GM12878 (cell line): ENCODE measurements at regions not wholly inside any gene's neighbourhood (a gene's known extent, or its start where the extent isn't known, plus 50 kb on each side); places are given as distances from the start of the nearest gene placed in this dataset.

ENCODE experiments used
- ATAC-seq: fragments of 200-7000 bp; cut with Tn5 transposase; 3 replicates; pipeline ENCODE4 v1.9.1; 2020; ENCODE audit warnings: mild to moderate bottlenecking, moderate library complexity
- BruUV-seq: library from RNA; stranded (reverse); fragments of 400-500 nt; replicated peaks from 2 replicates; lab custom pipeline; 2021; lab: Mats Ljungman, UMichigan
- CTCF ChIA-PET: fragments of 300-600 bp; sonication (Branson Sonifier 250); formaldehyde crosslinking; extraction: SDS; loops from one replicate; lab custom pipeline; 2021; ENCODE audit warnings: inconsistent platforms; lab: Yijun Ruan, JAX
- POLR2A ChIA-PET: fragments of 350-600 bp; formaldehyde crosslinking; extraction: SDS; loops from one replicate; lab custom pipeline; 2021; ENCODE audit warnings: inconsistent platforms; lab: Charles Lee
- RAD21 ChIA-PET: fragments of 300-600 bp; sonication (Branson Sonifier 250); formaldehyde crosslinking; loops from one replicate; lab custom pipeline; 2023; ENCODE audit warnings: antibody characterized with exemption; ENCODE audit not compliant: unreplicated experiment; lab: Charles Lee
- SMC1A ChIA-PET: fragments of 300-600 bp; sonication (Branson Sonifier 250); formaldehyde crosslinking; loops from one replicate; lab custom pipeline; 2023; ENCODE audit not compliant: unreplicated experiment, uncharacterized antibody; lab: Charles Lee
- DNase-seq: peaks from one replicate; pipeline ENCODE4 v3.0.0-alpha.2; 2011; ENCODE audit warnings: low read depth, low spot score
- FAIRE-seq: peaks from 3 replicates; lab custom pipeline; 2011; peaks lifted over from hg19 to GRCh38; lab: Jason Lieb, UNC
- H2AFZ ChIP-seq: 2 replicates; pipeline ENCODE4 v1.6.0; 2011; ENCODE audit warnings: low read depth, low read length, control low read depth; ENCODE audit not compliant: control insufficient read depth
- H3K27ac ChIP-seq: 2 replicates; pipeline ENCODE4 v1.5.1; 2011; ENCODE audit warnings: control low read depth; ENCODE audit not compliant: control insufficient read depth, insufficient read depth
- H3K27me3 ChIP-seq, 2 experiments: replicated peaks in 1 of 2; 2 replicates each; pipeline versions ENCODE4 v1.6.0 to v1.6.1; 2011; ENCODE audit warnings: low read length in 1 of 2; ENCODE audit not compliant: control insufficient read depth in 2 of 2, insufficient read depth in 2 of 2
- H3K36me3 ChIP-seq, 2 experiments: 2 replicates each; pipeline ENCODE4 v1.5.1; 2011; ENCODE audit warnings: low read length in 1 of 2; ENCODE audit not compliant: control insufficient read depth in 2 of 2, insufficient read depth in 2 of 2
- H3K4me1 ChIP-seq: 2 replicates; pipeline ENCODE4 v1.6.1; 2011; ENCODE audit warnings: mild to moderate bottlenecking, low read length, moderate library complexity, mixed read lengths; ENCODE audit not compliant: control insufficient read depth, insufficient read depth
- H3K4me2 ChIP-seq: 2 replicates; pipeline ENCODE4 v1.6.0; 2011; ENCODE audit warnings: control low read depth; ENCODE audit not compliant: control insufficient read depth, insufficient read depth
- H3K4me3 ChIP-seq: fragments of 200-600 bp; sonication (generic); 2 replicates; pipeline ENCODE4 v1.5.1; 2016
- H3K79me2 ChIP-seq: 2 replicates; pipeline ENCODE4 v1.6.0; 2011; ENCODE audit warnings: low read length; ENCODE audit not compliant: control insufficient read depth, insufficient read depth
- H3K9ac ChIP-seq: 2 replicates; pipeline ENCODE4 v1.8.0; 2011; ENCODE audit warnings: low read length, control low read depth, mixed read lengths; ENCODE audit not compliant: control insufficient read depth, insufficient read depth
- H3K9me3 ChIP-seq: replicated peaks from 3 replicates; pipeline ENCODE4 v1.5.1; 2011; ENCODE audit warnings: mild to moderate bottlenecking, low read length; ENCODE audit not compliant: control insufficient read depth, insufficient read depth
- H4K20me1 ChIP-seq: 2 replicates; pipeline ENCODE4 v1.6.0; 2011; ENCODE audit not compliant: control insufficient read depth, insufficient read depth
- BACH1 ChIP-seq: fragments of 450-650 bp; IDR thresholded peaks from 2 replicates; pipeline ENCODE4 v1.6.1; 2017; ENCODE audit warnings: mild to moderate bottlenecking, borderline replicate concordance
- BCL11A ChIP-seq: IDR thresholded peaks from 2 replicates; pipeline ENCODE4 v1.6.1; 2011; ENCODE audit warnings: low read depth, low read length
- IKZF1 ChIP-seq: fragments of 450-650 bp; conservative IDR thresholded peaks from 2 replicates; pipeline ENCODE4 v1.6.1; 2017; ENCODE audit warnings: antibody characterized with exemption, mild to moderate bottlenecking
- MTA3 ChIP-seq: IDR thresholded peaks from 2 replicates; pipeline ENCODE4 v1.6.1; 2012; ENCODE audit warnings: low read length, inconsistent platforms, borderline replicate concordance
- NR2F1 ChIP-seq: fragments of 450-650 bp; conservative IDR thresholded peaks from 2 replicates; pipeline ENCODE4 v1.6.1; 2017; ENCODE audit warnings: mild to moderate bottlenecking
- NRF1 ChIP-seq: conservative IDR thresholded peaks from 2 replicates; pipeline ENCODE4 v1.6.1; 2011; ENCODE audit warnings: mild to moderate bottlenecking, low read depth, low read length, improper control_type of control experiment
- SMC3 ChIP-seq: IDR thresholded peaks from 2 replicates; pipeline ENCODE4 v1.6.1; 2011; ENCODE audit warnings: low read length, improper control_type of control experiment, borderline replicate concordance
- SP1 ChIP-seq: IDR thresholded peaks from one replicate; pipeline ENCODE4 v1.6.1; 2011; ENCODE audit warnings: low read depth, low read length
- STAT3 ChIP-seq: IDR thresholded peaks from 2 replicates; pipeline ENCODE4 v1.6.1; 2011; ENCODE audit warnings: low read depth, low read length, improper control_type of control experiment
- WRNIP1 ChIP-seq: IDR thresholded peaks from 2 replicates; pipeline ENCODE4 v1.6.1; 2011; ENCODE audit warnings: low read depth, low read length, improper control_type of control experiment, borderline replicate concordance
- ZNF207 ChIP-seq: fragments of 450-650 bp; IDR thresholded peaks from 2 replicates; pipeline ENCODE4 v1.6.1; 2014; ENCODE audit warnings: antibody characterized with exemption, mild to moderate bottlenecking, borderline replicate concordance
- ZSCAN29 ChIP-seq: fragments of 450-650 bp; IDR thresholded peaks from 2 replicates; pipeline ENCODE4 v1.6.1; 2017; ENCODE audit warnings: mild to moderate bottlenecking, moderate library complexity
- WGBS: methylation state at CpG from one replicate; pipeline ENCODE4 v1.1.6; 2016; ENCODE audit warnings: low lambda C conversion rate; ENCODE audit not compliant: insufficient replicate concordance, insufficient coverage; ENCODE audit errors: missing lambda C conversion rate; 5-methylcytosine and 5-hydroxymethylcytosine counted together
- in situ Hi-C: fragments of 300-500 bp; cut with MboI; formaldehyde crosslinking; loops from 9 replicates; pipeline ENCODE4 v1.14.3; 2018; ENCODE audit warnings: mixed read lengths
- intact Hi-C: fragments of 100-400 bp; cut with micrococcal nuclease; formaldehyde crosslinking; loops from one replicate; pipeline ENCODE4 v1.14.2; 2022; ENCODE audit not compliant: unreplicated experiment
- TF ChIP-seq, protein P1 (sequence below): fragments of 450-650 bp; IDR thresholded peaks from 2 replicates; pipeline ENCODE4 v1.6.1; 2017; ENCODE audit warnings: mild to moderate bottlenecking, low read depth, inconsistent platforms; ENCODE audit not compliant: poor library complexity, severe bottlenecking
- TF ChIP-seq, protein P2 (sequence below): fragments of 450-650 bp; IDR thresholded peaks from 2 replicates; pipeline ENCODE4 v1.6.1; 2017; ENCODE audit warnings: mild to moderate bottlenecking
- TF ChIP-seq, protein P3 (sequence below): IDR thresholded peaks from 2 replicates; pipeline ENCODE4 v1.6.1; 2012; ENCODE audit warnings: low read depth, low read length, improper control_type of control experiment
- TF ChIP-seq, protein P4 (sequence below): fragments of 150-350 bp; IDR thresholded peaks from 2 replicates; pipeline ENCODE4 v1.6.1; 2014; ENCODE audit warnings: mild to moderate bottlenecking, low read depth, low read length

DNA sequence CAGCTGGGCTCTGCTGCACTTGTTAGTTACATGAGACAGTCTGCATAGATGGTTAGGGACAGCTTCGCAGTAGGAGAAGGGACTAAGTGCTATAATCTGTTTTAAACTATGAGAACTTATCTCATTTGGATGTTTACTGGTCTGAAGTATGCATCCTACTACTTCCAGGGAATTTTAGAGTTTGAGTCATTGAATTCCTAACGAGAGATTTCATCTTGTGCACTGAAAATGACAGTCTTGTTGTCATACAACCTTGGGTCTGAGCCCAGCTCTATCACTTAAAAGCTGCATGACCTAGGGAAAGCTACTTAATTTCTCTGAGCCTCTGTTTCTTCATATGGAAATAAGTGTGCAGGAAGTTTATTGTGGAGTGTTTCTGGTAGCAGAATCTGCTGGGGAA, 78.4 kb downstream of the TRIM43 start (continued):
- TF ChIP-seq, protein P1, sequence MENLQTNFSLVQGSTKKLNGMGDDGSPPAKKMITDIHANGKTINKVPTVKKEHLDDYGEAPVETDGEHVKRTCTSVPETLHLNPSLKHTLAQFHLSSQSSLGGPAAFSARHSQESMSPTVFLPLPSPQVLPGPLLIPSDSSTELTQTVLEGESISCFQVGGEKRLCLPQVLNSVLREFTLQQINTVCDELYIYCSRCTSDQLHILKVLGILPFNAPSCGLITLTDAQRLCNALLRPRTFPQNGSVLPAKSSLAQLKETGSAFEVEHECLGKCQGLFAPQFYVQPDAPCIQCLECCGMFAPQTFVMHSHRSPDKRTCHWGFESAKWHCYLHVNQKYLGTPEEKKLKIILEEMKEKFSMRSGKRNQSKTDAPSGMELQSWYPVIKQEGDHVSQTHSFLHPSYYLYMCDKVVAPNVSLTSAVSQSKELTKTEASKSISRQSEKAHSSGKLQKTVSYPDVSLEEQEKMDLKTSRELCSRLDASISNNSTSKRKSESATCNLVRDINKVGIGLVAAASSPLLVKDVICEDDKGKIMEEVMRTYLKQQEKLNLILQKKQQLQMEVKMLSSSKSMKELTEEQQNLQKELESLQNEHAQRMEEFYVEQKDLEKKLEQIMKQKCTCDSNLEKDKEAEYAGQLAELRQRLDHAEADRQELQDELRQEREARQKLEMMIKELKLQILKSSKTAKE, result no peak
- no peak for TF ChIP-seq BACH1

DNA sequence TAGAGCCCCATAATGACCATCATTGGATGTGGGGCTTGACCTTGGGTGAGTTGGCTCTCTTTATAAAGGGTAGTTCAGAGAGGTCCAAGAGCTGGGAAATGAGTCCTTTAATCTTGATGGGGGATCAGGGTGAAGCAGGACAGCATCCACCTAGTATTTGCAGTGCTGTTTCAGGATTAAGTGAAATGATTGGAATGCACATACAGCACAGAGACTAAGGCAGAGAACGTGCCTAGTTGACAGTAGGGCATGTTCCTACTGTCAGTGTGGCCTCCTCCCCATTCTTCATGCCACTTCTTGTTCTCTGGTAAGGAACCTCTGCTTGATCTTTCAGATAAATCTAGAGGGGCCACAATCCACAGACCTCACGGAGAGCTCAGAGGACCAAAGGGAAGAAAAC, 78.9 kb downstream of the TRIM43 start:
- no peak for FAIRE-seq
- Histone ChIP-seq H2AFZ (no peak overlapping the region), H4K20me1 (no peaks in the 10 kb centered on the region), H3K79me2 (no peaks in the 10 kb centered on the region), H3K4me2 (no peak overlapping the region), H3K27me3 (peaks cover 0 to 2% of the 10 kb centered on the region in 2 experiments; a peak in 2 of 4 replicates), H3K4me1 (no peaks in the 10 kb centered on the region), H3K27ac (no peak overlapping the region), H3K9ac (no peak overlapping the region), H3K9me3 (no peaks in the 10 kb centered on the region), H3K36me3 (no peaks in the 10 kb centered on the region), H3K4me3 (no peak overlapping the region)
- intact Hi-C loops (no loop called here), in situ Hi-C loops (no loop called here)
- ChIA-PET SMC1A (no interaction called here), CTCF (no interaction called here), POLR2A (no interaction called here), RAD21 (no interaction called here)
- WGBS, result 12% methylated on average over 2 of the region's 2 CpGs
- TF ChIP-seq, protein P2, sequence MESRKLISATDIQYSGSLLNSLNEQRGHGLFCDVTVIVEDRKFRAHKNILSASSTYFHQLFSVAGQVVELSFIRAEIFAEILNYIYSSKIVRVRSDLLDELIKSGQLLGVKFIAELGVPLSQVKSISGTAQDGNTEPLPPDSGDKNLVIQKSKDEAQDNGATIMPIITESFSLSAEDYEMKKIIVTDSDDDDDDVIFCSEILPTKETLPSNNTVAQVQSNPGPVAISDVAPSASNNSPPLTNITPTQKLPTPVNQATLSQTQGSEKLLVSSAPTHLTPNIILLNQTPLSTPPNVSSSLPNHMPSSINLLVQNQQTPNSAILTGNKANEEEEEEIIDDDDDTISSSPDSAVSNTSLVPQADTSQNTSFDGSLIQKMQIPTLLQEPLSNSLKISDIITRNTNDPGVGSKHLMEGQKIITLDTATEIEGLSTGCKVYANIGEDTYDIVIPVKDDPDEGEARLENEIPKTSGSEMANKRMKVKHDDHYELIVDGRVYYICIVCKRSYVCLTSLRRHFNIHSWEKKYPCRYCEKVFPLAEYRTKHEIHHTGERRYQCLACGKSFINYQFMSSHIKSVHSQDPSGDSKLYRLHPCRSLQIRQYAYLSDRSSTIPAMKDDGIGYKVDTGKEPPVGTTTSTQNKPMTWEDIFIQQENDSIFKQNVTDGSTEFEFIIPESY, result no peak
- no peak for TF ChIP-seq ZSCAN29
- TF ChIP-seq WRNIP1, result no peak
- no peak for TF ChIP-seq NRF1
- no peak for TF ChIP-seq MTA3
- TF ChIP-seq, protein P3, sequence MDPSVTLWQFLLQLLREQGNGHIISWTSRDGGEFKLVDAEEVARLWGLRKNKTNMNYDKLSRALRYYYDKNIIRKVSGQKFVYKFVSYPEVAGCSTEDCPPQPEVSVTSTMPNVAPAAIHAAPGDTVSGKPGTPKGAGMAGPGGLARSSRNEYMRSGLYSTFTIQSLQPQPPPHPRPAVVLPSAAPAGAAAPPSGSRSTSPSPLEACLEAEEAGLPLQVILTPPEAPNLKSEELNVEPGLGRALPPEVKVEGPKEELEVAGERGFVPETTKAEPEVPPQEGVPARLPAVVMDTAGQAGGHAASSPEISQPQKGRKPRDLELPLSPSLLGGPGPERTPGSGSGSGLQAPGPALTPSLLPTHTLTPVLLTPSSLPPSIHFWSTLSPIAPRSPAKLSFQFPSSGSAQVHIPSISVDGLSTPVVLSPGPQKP, result no peak
- no peak for TF ChIP-seq SP1
- no peak for TF ChIP-seq ZNF207
- TF ChIP-seq BCL11A, result no peak
- TF ChIP-seq IKZF1, result no peak
- no peak for TF ChIP-seq NR2F1
- no peak for TF ChIP-seq STAT3
- no peak for TF ChIP-seq SMC3
- TF ChIP-seq, protein P4, sequence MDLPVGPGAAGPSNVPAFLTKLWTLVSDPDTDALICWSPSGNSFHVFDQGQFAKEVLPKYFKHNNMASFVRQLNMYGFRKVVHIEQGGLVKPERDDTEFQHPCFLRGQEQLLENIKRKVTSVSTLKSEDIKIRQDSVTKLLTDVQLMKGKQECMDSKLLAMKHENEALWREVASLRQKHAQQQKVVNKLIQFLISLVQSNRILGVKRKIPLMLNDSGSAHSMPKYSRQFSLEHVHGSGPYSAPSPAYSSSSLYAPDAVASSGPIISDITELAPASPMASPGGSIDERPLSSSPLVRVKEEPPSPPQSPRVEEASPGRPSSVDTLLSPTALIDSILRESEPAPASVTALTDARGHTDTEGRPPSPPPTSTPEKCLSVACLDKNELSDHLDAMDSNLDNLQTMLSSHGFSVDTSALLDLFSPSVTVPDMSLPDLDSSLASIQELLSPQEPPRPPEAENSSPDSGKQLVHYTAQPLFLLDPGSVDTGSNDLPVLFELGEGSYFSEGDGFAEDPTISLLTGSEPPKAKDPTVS, result no peak
- BruUV-seq, result no TSS peak
- no peak for DNase-seq
- no peak for ATAC-seq
